H1 (cell line): ENCODE measurements at regions not wholly inside any gene's neighbourhood (a gene's known extent, or its start where the extent isn't known, plus 50 kb on each side); places are given as distances from the start of the nearest gene placed in this dataset.

Source experiments
- CTCF ChIA-PET: fragments of 300-600 bp; sonication (Branson Sonifier 250); formaldehyde crosslinking; loops from one replicate; lab custom pipeline; 2021; ENCODE audit not compliant: partially characterized antibody; lab: Charles Lee
- POLR2A ChIA-PET: fragments of 300-600 bp; sonication (Branson Sonifier 250); formaldehyde crosslinking; loops from one replicate; lab custom pipeline; 2021; ENCODE audit warnings: inconsistent platforms; ENCODE audit not compliant: partially characterized antibody; lab: Charles Lee
- DNase-seq, 2 experiments: peaks; one replicate each; pipeline versions ENCODE4 v3.0.0 to v3.0.0-alpha.2; 2010 to 2022; ENCODE audit warnings: low spot score in 2 of 2, low read depth in 1 of 2, mixed read lengths in 1 of 2
- FAIRE-seq: peaks from 2 replicates; lab custom pipeline; 2011; peaks lifted over from hg19 to GRCh38; lab: Jason Lieb, UNC
- H2AFZ ChIP-seq: 2 replicates; pipeline ENCODE4 v1.8.1; 2012; ENCODE audit warnings: low read length, inconsistent platforms
- H2AK5ac ChIP-seq: 2 replicates; pipeline ENCODE4 v1.6.1; 2013; ENCODE audit warnings: low read depth, low read length
- H2BK120ac ChIP-seq: replicated peaks from 2 replicates; pipeline ENCODE3; 2013; ENCODE audit warnings: low read depth, low read length, inconsistent platforms
- H2BK12ac ChIP-seq: 2 replicates; pipeline ENCODE4 v1.6.1; 2013; ENCODE audit warnings: low read depth, low read length
- H2BK15ac ChIP-seq: 2 replicates; pipeline ENCODE4 v1.6.1; 2013; ENCODE audit warnings: low read length
- H2BK20ac ChIP-seq: 2 replicates; pipeline ENCODE4 v1.6.1; 2013; ENCODE audit warnings: low read length
- H2BK5ac ChIP-seq: 2 replicates; pipeline ENCODE4 v1.6.1; 2013; ENCODE audit warnings: low read depth, low read length
- H3K14ac ChIP-seq: 2 replicates; pipeline ENCODE4 v1.6.1; 2013; ENCODE audit warnings: inconsistent platforms; ENCODE audit not compliant: insufficient read length
- H3K18ac ChIP-seq: 2 replicates; pipeline ENCODE4 v1.6.1; 2013; ENCODE audit warnings: low read length; ENCODE audit errors: extremely low read depth
- H3K23ac ChIP-seq: 2 replicates; pipeline ENCODE4 v1.6.1; 2013; ENCODE audit warnings: inconsistent platforms; ENCODE audit not compliant: insufficient read length
- H3K23me2 ChIP-seq: 2 replicates; pipeline ENCODE4 v1.6.1; 2013; ENCODE audit warnings: low read depth, low read length
- H3K27ac ChIP-seq: 2 replicates; pipeline ENCODE4 v1.6.1; 2011; ENCODE audit warnings: low read depth, low read length, inconsistent platforms
- H3K27me3 ChIP-seq, 4 experiments: replicated peaks in 1 of 4; 1 replicate in 1 of 4; 2 replicates in 3 of 4; pipeline versions ENCODE4 v1.6.1 to v1.8.1; 2011 to 2013; ENCODE audit warnings: low read length in 3 of 4, mild to moderate bottlenecking in 3 of 4, inconsistent platforms in 2 of 4, mixed read lengths in 2 of 4, moderate library complexity in 1 of 4; ENCODE audit not compliant: control insufficient read depth in 3 of 4, insufficient read depth in 3 of 4; ENCODE audit errors: extremely low read depth in 1 of 4
- H3K36me3 ChIP-seq, 4 experiments: 2 replicates each; pipeline versions ENCODE4 v1.6.1 to v1.8.1; 2011 to 2013; ENCODE audit warnings: mild to moderate bottlenecking in 4 of 4, low read length in 3 of 4, moderate library complexity in 2 of 4, control low read depth in 1 of 4, inconsistent platforms in 1 of 4; ENCODE audit not compliant: insufficient read depth in 4 of 4, control insufficient read depth in 2 of 4
- H3K4ac ChIP-seq: replicated peaks from 2 replicates; pipeline ENCODE3; 2013; ENCODE audit warnings: low read length, low read depth, mixed read lengths, inconsistent platforms; ENCODE audit not compliant: insufficient read length
- H3K4me1 ChIP-seq, 4 experiments: replicated peaks in 1 of 4; 1 replicate in 1 of 4; 2 replicates in 3 of 4; pipeline versions ENCODE4 v1.6.1 to v1.8.1; 2011 to 2013; ENCODE audit warnings: low read length in 3 of 4, inconsistent platforms in 2 of 4, mixed read lengths in 1 of 4; ENCODE audit not compliant: insufficient read depth in 4 of 4, control insufficient read depth in 3 of 4
- H3K4me2 ChIP-seq, 2 experiments: 2 replicates each; pipeline versions ENCODE4 v1.6.1 to v1.8.1; 2011 to 2013; ENCODE audit warnings: low read depth in 2 of 2, low read length in 2 of 2, control low read depth in 1 of 2, inconsistent platforms in 1 of 2, mild to moderate bottlenecking in 1 of 2; ENCODE audit not compliant: insufficient read depth in 1 of 2
- H3K4me3 ChIP-seq, 4 experiments: fragments of 200-600, 300-600 bp in 1 of 4; sonication (generic), shearing (Covaris generic), sonication (Bioruptor Twin) in 1 of 4; 2 replicates each; pipeline versions ENCODE4 v1.5.1 to v1.8.1; 2011 to 2016; ENCODE audit warnings: low read length in 4 of 4, low read depth in 3 of 4, control low read depth in 2 of 4, inconsistent platforms in 2 of 4, mild to moderate bottlenecking in 2 of 4, mixed read lengths in 1 of 4, moderate library complexity in 1 of 4; ENCODE audit not compliant: insufficient read depth in 2 of 4; ENCODE audit errors: extremely low read depth in 1 of 4
- H3K56ac ChIP-seq: replicated peaks from 2 replicates; pipeline ENCODE3; 2013; ENCODE audit warnings: low read depth, mild to moderate bottlenecking, mixed read lengths, low read length, inconsistent platforms; ENCODE audit not compliant: insufficient read length
- H3K79me1 ChIP-seq: 2 replicates; pipeline ENCODE4 v1.6.1; 2013; ENCODE audit warnings: low read depth, low read length, control low read depth
- H3K79me2 ChIP-seq, 2 experiments: 2 replicates each; pipeline versions ENCODE4 v1.6.1 to v1.8.1; 2012 to 2013; ENCODE audit warnings: low read length in 2 of 2, mild to moderate bottlenecking in 2 of 2, inconsistent platforms in 1 of 2; ENCODE audit not compliant: insufficient read depth in 2 of 2, control insufficient read depth in 1 of 2
- H3K9ac ChIP-seq, 4 experiments: replicated peaks in 1 of 4; 1 replicate in 1 of 4; 2 replicates in 3 of 4; pipeline versions ENCODE4 v1.6.1 to v1.8.1; 2011 to 2013; ENCODE audit warnings: low read depth in 3 of 4, low read length in 3 of 4, control low read depth in 2 of 4, mild to moderate bottlenecking in 2 of 4, moderate library complexity in 2 of 4, inconsistent platforms in 1 of 4; ENCODE audit errors: extremely low read depth in 1 of 4
- H3K9me3 ChIP-seq, 2 experiments: 2 replicates each; pipeline versions ENCODE4 v1.6.1 to v1.8.1; 2012 to 2013; ENCODE audit warnings: mild to moderate bottlenecking in 2 of 2, moderate library complexity in 2 of 2, control low read depth in 1 of 2, inconsistent platforms in 1 of 2, low read depth in 1 of 2, low read length in 1 of 2, mixed read lengths in 1 of 2; ENCODE audit not compliant: insufficient read depth in 2 of 2
- H4K20me1 ChIP-seq, 2 experiments: replicated peaks in 1 of 2; 2 replicates each; pipeline versions ENCODE3 to v1.8.1; 2011 to 2013; ENCODE audit warnings: inconsistent platforms in 2 of 2, low read length in 2 of 2, mild to moderate bottlenecking in 1 of 2; ENCODE audit not compliant: insufficient read depth in 2 of 2, control insufficient read depth in 1 of 2
- H4K5ac ChIP-seq: 2 replicates; pipeline ENCODE4 v1.6.1; 2013; ENCODE audit warnings: low read length, low read depth, mixed read lengths, inconsistent platforms; ENCODE audit not compliant: insufficient read length
- H4K8ac ChIP-seq: 2 replicates; pipeline ENCODE4 v1.8.0; 2013; ENCODE audit warnings: mild to moderate bottlenecking, moderate library complexity, low read length, inconsistent platforms; ENCODE audit not compliant: insufficient read depth; ENCODE audit errors: extremely low read depth
- H4K91ac ChIP-seq: replicated peaks from 2 replicates; pipeline ENCODE3; 2013; ENCODE audit warnings: low read length, mixed read lengths, inconsistent platforms; ENCODE audit not compliant: insufficient read length
- CEBPB ChIP-seq: IDR thresholded peaks from 2 replicates; pipeline ENCODE4 v1.6.1; 2012; ENCODE audit warnings: low read depth, low read length
- WGBS, 2 experiments: shearing (Covaris generic) in 1 of 2; methylation state at CpG; one replicate each; pipeline versions ENCODE4 v1.1.6 to v1.1.7; 2013 to 2015; ENCODE audit warnings: low lambda C conversion rate in 2 of 2, mixed read lengths in 2 of 2, inconsistent platforms in 1 of 2, low coverage in 1 of 2, missing lambda C conversion rate in 1 of 2; ENCODE audit not compliant: insufficient replicate concordance in 2 of 2, insufficient coverage in 1 of 2, insufficient read length in 1 of 2; ENCODE audit errors: extremely low coverage in 1 of 2, missing lambda C conversion rate in 1 of 2; 5-methylcytosine and 5-hydroxymethylcytosine counted together

DNA sequence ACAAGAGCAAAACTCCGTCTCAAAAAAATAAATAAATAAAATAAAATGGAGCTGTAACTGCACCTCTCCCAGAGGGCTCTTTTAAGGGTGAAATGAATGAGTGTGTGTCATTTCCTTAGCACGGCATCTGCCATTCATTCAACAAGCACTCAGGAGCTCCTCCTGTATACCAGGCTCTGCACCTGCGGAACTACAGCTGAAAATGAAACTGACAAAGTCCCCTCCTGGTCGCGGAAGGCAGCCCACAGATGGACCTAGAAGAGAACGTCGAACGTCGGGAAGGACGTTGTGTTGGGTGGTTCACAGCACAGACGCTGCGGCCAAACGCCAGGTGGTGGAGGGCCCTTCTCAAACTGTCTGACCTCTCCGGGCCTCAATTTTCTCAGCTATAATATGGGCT lies 256.4 kb downstream of the TFAP2C start:
- no peaks in the 10 kb centered on the region for H3K79me1 ChIP-seq
- no peak overlapping the region for H3K4me3 ChIP-seq
- CTCF ChIA-PET, result interaction anchor here (0.8 to 2.1 kb wide), 6 partner anchors 10 to 172 kb away, joined by 3 to 5 read pairs (median 4); no protein-coding TSS in a partner anchor
- H2BK20ac ChIP-seq, result no peak overlapping the region
- no peak overlapping the region for H2BK12ac ChIP-seq
- TF ChIP-seq CEBPB, result no peak
- no peaks in the 10 kb centered on the region for H4K20me1 ChIP-seq
- no peak overlapping the region for H3K27ac ChIP-seq
- no peak overlapping the region for H3K56ac ChIP-seq
- H4K91ac ChIP-seq, result no peak overlapping the region
- H3K18ac ChIP-seq, result no peak overlapping the region
- no peak overlapping the region for H3K4me2 ChIP-seq
- H3K9ac ChIP-seq, result no peak overlapping the region
- no peaks in the 10 kb centered on the region for H3K9me3 ChIP-seq
- H3K4ac ChIP-seq, result no peak overlapping the region
- WGBS, 2 experiments, result 90% methylated on average over 14 of the region's 14 CpGs; no CpG with 5 or more reads in 1 of the 2 experiments
- no peak overlapping the region for H3K23ac ChIP-seq
- H3K4me1 ChIP-seq, result peaks cover 0 to 3% (median 0%) of the 10 kb centered on the region in 4 experiments; a peak in 3 of 7 replicates
- H4K8ac ChIP-seq, result no peak overlapping the region
- H3K36me3 ChIP-seq, result no peaks in the 10 kb centered on the region
- H3K79me2 ChIP-seq, result no peaks in the 10 kb centered on the region
- DNase-seq, result no peak
- H2AK5ac ChIP-seq, result no peak overlapping the region
- no peaks in the 10 kb centered on the region for H3K27me3 ChIP-seq
- H2BK120ac ChIP-seq, result no peak overlapping the region
- no peak overlapping the region for H4K5ac ChIP-seq
- H3K23me2 ChIP-seq, result no peaks in the 10 kb centered on the region
- no peak overlapping the region for H3K14ac ChIP-seq
- POLR2A ChIA-PET, result interaction anchor here (1.3 kb wide), 1 partner anchor 501 kb away, joined by 3 read pairs; no protein-coding TSS in a partner anchor
- no peak for FAIRE-seq
- no peak overlapping the region for H2BK5ac ChIP-seq
- H2BK15ac ChIP-seq, result no peak overlapping the region
- H2AFZ ChIP-seq, result no peak overlapping the region
